OCI-LY7 (cell line): ENCODE measurements at regions not wholly inside any gene's neighbourhood (a gene's known extent, or its start where the extent isn't known, plus 50 kb on each side); places are given as distances from the start of the nearest gene placed in this dataset.

Source experiments
- BruUV-seq: library from RNA; stranded (reverse); fragments of 400-500 nt; replicated peaks from 2 replicates; lab custom pipeline; 2021; lab: Mats Ljungman, UMichigan
- CTCF ChIA-PET: fragments of 300-600 bp; sonication (Branson Sonifier 250); formaldehyde crosslinking; loops from one replicate; lab custom pipeline; 2022; ENCODE audit warnings: antibody characterized with exemption; ENCODE audit not compliant: unreplicated experiment; lab: Charles Lee
- POLR2A ChIA-PET: fragments of 300-600 bp; sonication (Branson Sonifier 250); formaldehyde crosslinking; loops from one replicate; lab custom pipeline; 2022; ENCODE audit warnings: antibody characterized with exemption; lab: Charles Lee
- DNase-seq: peaks from one replicate; pipeline ENCODE4 v3.0.0-alpha.2; 2015; ENCODE audit warnings: low spot score
- H2AFZ ChIP-seq: fragments of 200-600 bp; sonication (generic), shearing (Covaris generic); 2 replicates; pipeline ENCODE4 v1.6.1; 2014; ENCODE audit warnings: mild to moderate bottlenecking, antibody characterized with exemption, low read length, moderate library complexity
- H3K27ac ChIP-seq: fragments of 200-600 bp; sonication (generic); 2 replicates; pipeline ENCODE4 v1.5.1; 2014; ENCODE audit warnings: mixed run types, low read depth, mild to moderate bottlenecking, moderate library complexity, low read length, inconsistent platforms; ENCODE audit not compliant: poor library complexity, severe bottlenecking
- H3K36me3 ChIP-seq: fragments of 200-600 bp; sonication (generic); 2 replicates; pipeline ENCODE4 v1.6.1; 2014; ENCODE audit warnings: mild to moderate bottlenecking, antibody characterized with exemption, low read length, moderate library complexity, mixed read lengths; ENCODE audit not compliant: insufficient read depth
- H3K4me1 ChIP-seq: fragments of 200-600 bp; sonication (generic); 2 replicates; pipeline ENCODE4 v1.5.1; 2014; ENCODE audit warnings: mild to moderate bottlenecking, low read length; ENCODE audit not compliant: insufficient read depth, poor library complexity, severe bottlenecking
- H3K4me2 ChIP-seq: fragments of 200-600 bp; sonication (generic); 2 replicates; pipeline ENCODE4 v1.6.1; 2014; ENCODE audit warnings: mild to moderate bottlenecking, low read length
- H3K4me3 ChIP-seq: fragments of 200-600 bp; sonication (generic); 2 replicates; pipeline ENCODE4 v1.5.1; 2014; ENCODE audit warnings: mild to moderate bottlenecking, low read depth, low read length; ENCODE audit not compliant: poor library complexity, severe bottlenecking
- H3K79me2 ChIP-seq: fragments of 200-600 bp; sonication (generic); 2 replicates; pipeline ENCODE4 v1.6.1; 2016; ENCODE audit warnings: low read depth, mild to moderate bottlenecking, low read length, moderate library complexity, mixed read lengths; ENCODE audit not compliant: insufficient read depth
- H3K9me2 ChIP-seq: fragments of 200-600 bp; sonication (generic); 2 replicates; pipeline ENCODE4 v1.6.1; 2016; ENCODE audit warnings: mild to moderate bottlenecking, low read length, mixed read lengths; ENCODE audit not compliant: insufficient read depth
- H3K9me3 ChIP-seq: fragments of 200-600 bp; sonication (generic); 2 replicates; pipeline ENCODE4 v1.6.1; 2014; ENCODE audit warnings: mild to moderate bottlenecking, mixed run types, low read length, mixed read lengths
- H4K20me1 ChIP-seq: fragments of 200-600 bp; sonication (generic); 2 replicates; pipeline ENCODE4 v1.6.1; 2014; ENCODE audit warnings: mild to moderate bottlenecking, antibody characterized with exemption, low read length, moderate library complexity, mixed read lengths; ENCODE audit not compliant: insufficient read depth
- EZH2phosphoT487 ChIP-seq: fragments of 200-600 bp; sonication (generic); IDR thresholded peaks from 2 replicates; pipeline ENCODE4 v1.6.1; 2018; ENCODE audit warnings: low read depth, borderline replicate concordance, mild to moderate bottlenecking, mixed run types, antibody characterized with exemption, low read length, moderate library complexity, mixed read lengths
- intact Hi-C: fragments of 100-400 bp; cut with micrococcal nuclease; formaldehyde crosslinking; loops from one replicate; pipeline ENCODE4 v1.10.0; 2022; ENCODE audit not compliant: unreplicated experiment
- TF ChIP-seq, protein P1 (sequence below): fragments of 200-600 bp; sonication (generic); conservative IDR thresholded peaks from 2 replicates; pipeline ENCODE4 v1.5.1; 2014; ENCODE audit warnings: mild to moderate bottlenecking, antibody characterized with exemption, low read length, moderate library complexity, mixed read lengths

DNA sequence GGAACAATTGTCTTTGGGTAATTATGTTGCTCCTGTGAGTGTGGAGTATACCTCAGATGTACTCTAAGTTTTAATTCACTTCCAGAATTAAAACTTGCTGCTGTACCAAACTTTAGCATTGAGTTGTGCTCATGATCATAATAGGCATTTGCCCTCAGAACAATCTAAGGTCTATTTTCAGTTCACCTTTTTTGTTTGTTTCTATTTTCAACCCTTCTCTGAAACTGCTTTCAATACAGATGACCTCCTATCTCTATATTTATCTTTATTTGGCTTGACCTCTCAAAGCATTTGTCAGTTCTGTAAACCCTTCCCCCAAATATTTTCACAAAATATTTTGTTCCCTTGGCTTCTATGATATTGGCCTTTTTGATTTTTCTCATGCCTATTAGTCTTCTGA is 873.0 kb downstream of the OLFM4 start:
- Histone ChIP-seq H3K79me2 (no peaks in the 10 kb centered on the region), H3K9me3 (no peaks in the 10 kb centered on the region), H3K9me2 (no peaks in the 10 kb centered on the region), H2AFZ (no peak overlapping the region), H3K4me1 (no peaks in the 10 kb centered on the region), H4K20me1 (no peaks in the 10 kb centered on the region), H3K36me3 (no peaks in the 10 kb centered on the region), H3K4me2 (no peak overlapping the region), H3K4me3 (no peak overlapping the region), H3K27ac (no peak overlapping the region)
- no peak for TF ChIP-seq EZH2phosphoT487
- TF ChIP-seq, protein P1, sequence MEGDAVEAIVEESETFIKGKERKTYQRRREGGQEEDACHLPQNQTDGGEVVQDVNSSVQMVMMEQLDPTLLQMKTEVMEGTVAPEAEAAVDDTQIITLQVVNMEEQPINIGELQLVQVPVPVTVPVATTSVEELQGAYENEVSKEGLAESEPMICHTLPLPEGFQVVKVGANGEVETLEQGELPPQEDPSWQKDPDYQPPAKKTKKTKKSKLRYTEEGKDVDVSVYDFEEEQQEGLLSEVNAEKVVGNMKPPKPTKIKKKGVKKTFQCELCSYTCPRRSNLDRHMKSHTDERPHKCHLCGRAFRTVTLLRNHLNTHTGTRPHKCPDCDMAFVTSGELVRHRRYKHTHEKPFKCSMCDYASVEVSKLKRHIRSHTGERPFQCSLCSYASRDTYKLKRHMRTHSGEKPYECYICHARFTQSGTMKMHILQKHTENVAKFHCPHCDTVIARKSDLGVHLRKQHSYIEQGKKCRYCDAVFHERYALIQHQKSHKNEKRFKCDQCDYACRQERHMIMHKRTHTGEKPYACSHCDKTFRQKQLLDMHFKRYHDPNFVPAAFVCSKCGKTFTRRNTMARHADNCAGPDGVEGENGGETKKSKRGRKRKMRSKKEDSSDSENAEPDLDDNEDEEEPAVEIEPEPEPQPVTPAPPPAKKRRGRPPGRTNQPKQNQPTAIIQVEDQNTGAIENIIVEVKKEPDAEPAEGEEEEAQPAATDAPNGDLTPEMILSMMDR = no peak
- DNase-seq = no peak
- ChIA-PET CTCF (no interaction called here), POLR2A (no interaction called here)
- BruUV-seq = no TSS peak
- intact Hi-C loops = no loop called here

DNA sequence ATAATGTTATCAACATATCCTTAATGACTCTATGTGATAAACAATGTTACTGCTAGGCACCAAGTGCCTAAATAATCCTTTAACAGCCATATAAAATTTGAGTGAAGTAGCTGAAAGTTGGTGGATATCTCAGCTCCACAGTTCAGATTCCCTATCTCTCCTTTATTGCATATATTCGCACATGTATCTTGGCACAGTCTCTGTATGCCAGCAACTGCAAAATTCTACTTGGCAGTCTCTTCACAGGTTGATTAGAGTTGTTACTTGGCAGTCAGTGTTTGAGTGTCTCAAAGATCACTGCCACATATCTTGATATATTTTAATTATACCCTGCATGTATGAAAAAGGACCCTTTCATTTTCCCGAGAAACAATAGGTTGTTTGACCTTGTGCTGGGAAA is 879.3 kb downstream of the OLFM4 start:
- ChIA-PET POLR2A (no interaction called here), CTCF (no interaction called here)
- no peak overlapping the region for H3K4me2 ChIP-seq
- H3K36me3 ChIP-seq = no peaks in the 10 kb centered on the region
- TF ChIP-seq, protein P1 = no peak
- TF ChIP-seq EZH2phosphoT487 = no peak
- H3K27ac ChIP-seq = no peak overlapping the region
- no peaks in the 10 kb centered on the region for H3K9me2 ChIP-seq
- intact Hi-C loops = no loop called here
- no peaks in the 10 kb centered on the region for H3K4me1 ChIP-seq
- H3K4me3 ChIP-seq = no peak overlapping the region
- H4K20me1 ChIP-seq = no peaks in the 10 kb centered on the region
- no peaks in the 10 kb centered on the region for H3K79me2 ChIP-seq
- DNase-seq = no peak
- no peaks in the 10 kb centered on the region for H3K9me3 ChIP-seq
- H2AFZ ChIP-seq = no peak overlapping the region
- BruUV-seq = no TSS peak

GRCh38 chr13:53920916-53921315 is 892.3 kb downstream of the OLFM4 start:
- no peak for TF ChIP-seq EZH2phosphoT487
- TF ChIP-seq, protein P1 = no peak
- DNase-seq = no peak
- H3K79me2 ChIP-seq = no peaks in the 10 kb centered on the region
- no peak overlapping the region for H3K4me2 ChIP-seq
- H3K9me3 ChIP-seq = no peaks in the 10 kb centered on the region
- H2AFZ ChIP-seq = no peak overlapping the region
- BruUV-seq = no TSS peak
- H4K20me1 ChIP-seq = no peaks in the 10 kb centered on the region
- ChIA-PET POLR2A (no interaction called here), CTCF (no interaction called here)
- no peaks in the 10 kb centered on the region for H3K4me1 ChIP-seq
- intact Hi-C loops = no loop called here
- H3K27ac ChIP-seq = no peak overlapping the region
- no peak overlapping the region for H3K4me3 ChIP-seq
- H3K9me2 ChIP-seq = no peaks in the 10 kb centered on the region
- H3K36me3 ChIP-seq = no peaks in the 10 kb centered on the region
